A549 (cell line): ENCODE measurements at regions not wholly inside any gene's neighbourhood (a gene's known extent, or its start where the extent isn't known, plus 50 kb on each side); places are given as distances from the start of the nearest gene placed in this dataset.

Experiments used
- ATAC-seq, 2 experiments: fragments of 200-7000 bp in 1 of 2; fragments of >200 bp in 1 of 2; cut with Nextera tagmentation in 1 of 2; cut with Tn5 transposase in 1 of 2; 3 replicates each; pipeline versions ENCODE4 v1.8.0 to v1.9.1; 2018 to 2020; ENCODE audit warnings: mild to moderate bottlenecking in 1 of 2, moderate library complexity in 1 of 2
- CTCF ChIA-PET: fragments of 300-600 bp; sonication (Branson Sonifier 250); formaldehyde crosslinking; extraction: SDS; loops from one replicate; lab custom pipeline; 2021; ENCODE audit warnings: antibody characterized with exemption, inconsistent platforms; lab: Yijun Ruan, JAX
- POLR2A ChIA-PET: fragments of 350-600 bp; formaldehyde crosslinking; extraction: SDS; loops from one replicate; lab custom pipeline; 2021; ENCODE audit warnings: antibody characterized with exemption, inconsistent platforms; lab: Yijun Ruan, JAX
- DNase-seq, 2 experiments: peaks; one replicate each; pipeline versions ENCODE4 v3.0.0 to v3.0.0-alpha.2; 2011 to 2016; ENCODE audit warnings: low read depth in 1 of 2, low spot score in 1 of 2
- FAIRE-seq: peaks from 2 replicates; lab custom pipeline; 2011; peaks lifted over from hg19 to GRCh38; lab: Jason Lieb, UNC
- H3K27ac ChIP-seq, 2 experiments: fragments of >200 bp; sonication (Bioruptor Twin); formaldehyde crosslinking; 3 replicates each; pipeline ENCODE4 v1.5.1; 2016 to 2017
- H3K4me1 ChIP-seq: fragments of >200 bp; sonication (Bioruptor Twin); formaldehyde crosslinking; 3 replicates; pipeline ENCODE4 v1.6.1; 2016
- H3K4me2 ChIP-seq: fragments of >200 bp; sonication (Bioruptor Twin); formaldehyde crosslinking; 3 replicates; pipeline ENCODE4 v1.6.1; 2016
- H3K4me3 ChIP-seq: fragments of >200 bp; sonication (Bioruptor Twin); formaldehyde crosslinking; 3 replicates; pipeline ENCODE4 v1.5.1; 2016
- H3K9me3 ChIP-seq: fragments of >200 bp; sonication (Bioruptor Twin); formaldehyde crosslinking; 3 replicates; pipeline ENCODE4 v1.6.1; 2016
- CBX8 ChIP-seq: fragments of 200-600 bp; sonication (generic); IDR thresholded peaks from 2 replicates; pipeline ENCODE4 v1.6.1; 2016
- HOXB13 ChIP-seq: fragments of 250-450 bp; sonication (Bioruptor Pico); IDR thresholded peaks from 2 replicates; pipeline ENCODE4 v1.5.0; 2020; ENCODE audit warnings: low read depth, mild to moderate bottlenecking, moderate library complexity
- JUNB ChIP-seq: fragments of >200 bp; sonication (Bioruptor Twin); formaldehyde crosslinking; IDR thresholded peaks from 2 replicates; pipeline ENCODE4 v1.6.1; 2016
- MAX ChIP-seq: IDR thresholded peaks from 2 replicates; pipeline ENCODE4 v1.6.1; 2012
- NFE2L2 ChIP-seq: fragments of 150-350 bp; conservative IDR thresholded peaks from 2 replicates; pipeline ENCODE4 v1.6.1; 2014; ENCODE audit warnings: low read length
- NPAS2 ChIP-seq: fragments of 250-450 bp; sonication (Bioruptor Pico); IDR thresholded peaks from 2 replicates; pipeline ENCODE4 v1.8.0; 2022; ENCODE audit warnings: mild to moderate bottlenecking, moderate library complexity, borderline replicate concordance
- RAD21 ChIP-seq, 2 experiments: fragments of >200 bp in 1 of 2; sonication (Bioruptor Twin) in 1 of 2; formaldehyde crosslinking in 1 of 2; IDR thresholded peaks in 1 of 2; conservative IDR thresholded peaks in 1 of 2; 2 replicates in 1 of 2; 3 replicates in 1 of 2; pipeline ENCODE4 v1.6.1; 2012 to 2018; ENCODE audit warnings: inconsistent platforms in 1 of 2
- RCOR1 ChIP-seq: fragments of 150-350 bp; IDR thresholded peaks from 2 replicates; pipeline ENCODE4 v1.6.1; 2014; ENCODE audit warnings: antibody characterized with exemption, low read length, low read depth
- RNF2 ChIP-seq: fragments of 200-600 bp; sonication (generic); IDR thresholded peaks from 2 replicates; pipeline ENCODE4 v1.6.1; 2016; ENCODE audit warnings: low read depth, mild to moderate bottlenecking, antibody characterized with exemption, moderate library complexity, borderline replicate concordance
- SMC3 ChIP-seq: fragments of >200 bp; sonication (Bioruptor Twin); formaldehyde crosslinking; IDR thresholded peaks from 3 replicates; pipeline ENCODE4 v1.6.1; 2018; ENCODE audit warnings: inconsistent platforms
- ZFP36 ChIP-seq: fragments of 450-650 bp; IDR thresholded peaks from 2 replicates; pipeline ENCODE4 v1.6.1; 2014; ENCODE audit warnings: borderline replicate concordance; ENCODE audit not compliant: partially characterized antibody
- WGBS: methylation state at CpG from one replicate; pipeline ENCODE4 v1.1.6; 2017; ENCODE audit errors: missing lambda C conversion rate; 5-methylcytosine and 5-hydroxymethylcytosine counted together
- TF ChIP-seq, protein P1 (sequence below): fragments of 450-650 bp; IDR thresholded peaks from 2 replicates; pipeline ENCODE4 v1.6.1; 2014; ENCODE audit warnings: antibody characterized with exemption
- TF ChIP-seq, protein P2 (sequence below): fragments of >200 bp; sonication (Bioruptor Twin); formaldehyde crosslinking; IDR thresholded peaks from 3 replicates; pipeline ENCODE4 v1.5.1; 2016
- TF ChIP-seq, protein P3 (sequence below): fragments of 250-450 bp; sonication (Bioruptor Pico); IDR thresholded peaks from 2 replicates; pipeline ENCODE4 v1.5.0; 2020; ENCODE audit warnings: low read depth, mild to moderate bottlenecking, moderate library complexity

GRCh38 chr10:31081937-31082840 lies 50.5 kb upstream of the ZNF438 start:
- H3K4me2 ChIP-seq, result no peak overlapping the region
- DNase-seq (no peak), ATAC-seq (no peak), FAIRE-seq (no peak)
- H3K9me3 ChIP-seq, result no peaks in the 10 kb centered on the region
- no peak overlapping the region for H3K4me3 ChIP-seq
- no peak overlapping the region for H3K27ac ChIP-seq
- POLR2A ChIA-PET, result no interaction called here
- TF ChIP-seq, protein P1, sequence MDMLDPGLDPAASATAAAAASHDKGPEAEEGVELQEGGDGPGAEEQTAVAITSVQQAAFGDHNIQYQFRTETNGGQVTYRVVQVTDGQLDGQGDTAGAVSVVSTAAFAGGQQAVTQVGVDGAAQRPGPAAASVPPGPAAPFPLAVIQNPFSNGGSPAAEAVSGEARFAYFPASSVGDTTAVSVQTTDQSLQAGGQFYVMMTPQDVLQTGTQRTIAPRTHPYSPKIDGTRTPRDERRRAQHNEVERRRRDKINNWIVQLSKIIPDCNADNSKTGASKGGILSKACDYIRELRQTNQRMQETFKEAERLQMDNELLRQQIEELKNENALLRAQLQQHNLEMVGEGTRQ, result no peak
- TF ChIP-seq RAD21 (conservative IDR thresholded peaks at IDR 0.05 in 1 of 2, IDR thresholded peaks at IDR 0.05 in 1 of 2) (no peak), SMC3 (no peak), NPAS2 (no peak)
- CTCF ChIA-PET, result interaction anchor here (0.6 to 2.7 kb wide), 3 partner anchors 10 to 444 kb away, joined by 3 to 9 read pairs (median 3); no protein-coding TSS in a partner anchor
- 73% methylated on average over 2 of the region's 2 CpGs for WGBS
- no peaks in the 10 kb centered on the region for H3K4me1 ChIP-seq

DNA sequence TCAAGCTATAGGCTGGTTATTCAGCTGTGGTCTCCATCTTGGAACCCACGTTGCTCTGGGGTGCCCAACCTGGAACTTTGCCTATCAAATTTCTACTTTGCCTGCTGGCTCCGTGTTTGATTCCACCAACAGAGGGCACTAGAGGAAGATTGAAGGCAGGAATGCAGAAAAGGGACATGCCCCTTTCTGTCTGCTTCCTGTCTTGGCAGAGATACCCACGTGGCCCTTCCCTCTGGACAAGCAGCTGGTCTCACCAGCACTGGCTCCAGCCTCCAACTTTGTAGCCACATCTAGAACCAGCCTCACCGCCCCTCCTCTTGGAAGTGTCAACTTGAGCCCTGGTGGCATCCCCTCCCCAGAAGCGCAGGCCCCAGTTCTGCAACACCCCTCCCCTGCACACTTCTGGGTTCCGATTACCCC lies 52.1 kb upstream of the ZNF438 start:
- no peak overlapping the region for H3K4me3 ChIP-seq
- H3K4me1 ChIP-seq, result no peaks in the 10 kb centered on the region
- TF ChIP-seq NFE2L2 (no peak), HOXB13 (no peak), CBX8 (no peak), RAD21 (conservative IDR thresholded peaks at IDR 0.05 in 1 of 2, IDR thresholded peaks at IDR 0.05 in 1 of 2) (peak; percentile 56 to 60), MAX (peak; percentile 71), SMC3 (peak; percentile 51; the same call in 2 of the 3 replicates)
- TF ChIP-seq, protein P1, result peak; percentile 55
- TF ChIP-seq, protein P2, sequence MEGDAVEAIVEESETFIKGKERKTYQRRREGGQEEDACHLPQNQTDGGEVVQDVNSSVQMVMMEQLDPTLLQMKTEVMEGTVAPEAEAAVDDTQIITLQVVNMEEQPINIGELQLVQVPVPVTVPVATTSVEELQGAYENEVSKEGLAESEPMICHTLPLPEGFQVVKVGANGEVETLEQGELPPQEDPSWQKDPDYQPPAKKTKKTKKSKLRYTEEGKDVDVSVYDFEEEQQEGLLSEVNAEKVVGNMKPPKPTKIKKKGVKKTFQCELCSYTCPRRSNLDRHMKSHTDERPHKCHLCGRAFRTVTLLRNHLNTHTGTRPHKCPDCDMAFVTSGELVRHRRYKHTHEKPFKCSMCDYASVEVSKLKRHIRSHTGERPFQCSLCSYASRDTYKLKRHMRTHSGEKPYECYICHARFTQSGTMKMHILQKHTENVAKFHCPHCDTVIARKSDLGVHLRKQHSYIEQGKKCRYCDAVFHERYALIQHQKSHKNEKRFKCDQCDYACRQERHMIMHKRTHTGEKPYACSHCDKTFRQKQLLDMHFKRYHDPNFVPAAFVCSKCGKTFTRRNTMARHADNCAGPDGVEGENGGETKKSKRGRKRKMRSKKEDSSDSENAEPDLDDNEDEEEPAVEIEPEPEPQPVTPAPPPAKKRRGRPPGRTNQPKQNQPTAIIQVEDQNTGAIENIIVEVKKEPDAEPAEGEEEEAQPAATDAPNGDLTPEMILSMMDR, result peak; percentile 37
- TF ChIP-seq, all 56 proteins: peak for 5
- ATAC-seq (peak; percentile 59 to 87; a peak in 4 of 6 replicates), FAIRE-seq (peak; percentile 46), DNase-seq (peak; percentile 51 to 75)
- no peak overlapping the region for H3K4me2 ChIP-seq
- no peaks in the 10 kb centered on the region for H3K9me3 ChIP-seq
- ChIA-PET POLR2A (no interaction called here), CTCF (interaction anchor here (0.6 to 2.7 kb wide), 4 partner anchors 11 to 455 kb away, joined by 3 to 9 read pairs (median 4); no protein-coding TSS in a partner anchor)
- 49% methylated on average over 6 of the region's 6 CpGs for WGBS
- 0 out of 6 replicates have a peak overlapping the region, but pooled peaks of 1 of the 2 experiments have one; percentile 59 for H3K27ac ChIP-seq

GRCh38 chr10:31087011-31087410 lies 55.3 kb upstream of the ZNF438 start:
- CTCF ChIA-PET, result no interaction called here

More at GRCh38 chr10:31087011-31087410, 55.3 kb upstream of the ZNF438 start:
- no peaks in the 10 kb centered on the region for H3K4me1 ChIP-seq
- TF ChIP-seq, protein P1, result no peak
- TF ChIP-seq RCOR1, result no peak
- TF ChIP-seq HOXB13, result no peak
- TF ChIP-seq, protein P3, sequence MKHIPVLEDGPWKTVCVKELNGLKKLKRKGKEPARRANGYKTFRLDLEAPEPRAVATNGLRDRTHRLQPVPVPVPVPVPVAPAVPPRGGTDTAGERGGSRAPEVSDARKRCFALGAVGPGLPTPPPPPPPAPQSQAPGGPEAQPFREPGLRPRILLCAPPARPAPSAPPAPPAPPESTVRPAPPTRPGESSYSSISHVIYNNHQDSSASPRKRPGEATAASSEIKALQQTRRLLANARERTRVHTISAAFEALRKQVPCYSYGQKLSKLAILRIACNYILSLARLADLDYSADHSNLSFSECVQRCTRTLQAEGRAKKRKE (CRISPR knock-in tag), result no peak
- no peak for TF ChIP-seq JUNB
- no peak for TF ChIP-seq RNF2
- TF ChIP-seq ZFP36, result no peak
- TF ChIP-seq, all 56 proteins: peak for 0
- no peak overlapping the region for H3K4me2 ChIP-seq
- no peaks in the 10 kb centered on the region for H3K9me3 ChIP-seq
- FAIRE-seq (no peak), DNase-seq (no peak), ATAC-seq (no peak)
- WGBS, result 57% methylated on average over 3 of the region's 3 CpGs
- POLR2A ChIA-PET, result no interaction called here
- no peak overlapping the region for H3K4me3 ChIP-seq
- no peak overlapping the region for H3K27ac ChIP-seq
